ENCODE measurements at regions not wholly inside any gene's neighbourhood (a gene's known extent, or its start where the extent isn't known, plus 50 kb on each side); places are given as distances from the start of the nearest gene placed in this dataset.

DNA sequence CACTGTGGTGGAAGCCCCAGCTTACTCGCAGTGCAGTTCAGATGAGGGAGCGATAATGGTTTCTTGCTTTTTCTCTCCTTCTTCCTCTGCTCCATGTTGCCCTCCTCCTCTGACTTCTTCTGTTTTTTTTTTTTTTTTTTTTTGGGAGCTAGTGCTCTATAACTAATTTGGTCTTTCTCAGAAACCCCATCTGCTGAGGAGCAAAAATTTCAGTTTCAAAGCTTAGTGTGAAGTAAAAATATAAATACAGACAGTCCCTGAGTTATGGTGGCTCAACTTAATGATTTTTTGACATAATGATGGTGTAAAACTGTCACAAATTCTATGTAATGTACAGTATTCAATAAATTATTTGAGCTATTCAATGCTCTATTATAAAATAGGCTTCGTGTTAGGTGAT is 120.7 kb downstream of the TBX19 start:
- no peak overlapping the region for H2BK15ac ChIP-seq (ENCODE audit: low read depth, poor library complexity, severe bottlenecking)
- H2BK5ac ChIP-seq (ENCODE audit: low read depth, low read length, poor library complexity, severe bottlenecking) = no peak overlapping the region
- no peak overlapping the region for H2AFZ ChIP-seq (ENCODE audit: low read depth, low read length)
- no peak overlapping the region for H2AK5ac ChIP-seq (ENCODE audit: low read length, severe bottlenecking)
- H3K18ac ChIP-seq (ENCODE audit: low read depth in 1 of 2, low read length in 2 of 2) = no peak overlapping the region
- no peaks in the 10 kb centered on the region for H3K9me3 ChIP-seq (ENCODE audit: control insufficient read depth, low read length)
- H2BK12ac ChIP-seq (ENCODE audit: low read length in 2 of 2) = no peak overlapping the region
- no peak overlapping the region for H3K23ac ChIP-seq (ENCODE audit: low read length in 2 of 2)
- peaks cover 0 to 45% of the 10 kb centered on the region in 2 experiments for H3K27me3 ChIP-seq (ENCODE audit: control insufficient read depth in 1 of 2, insufficient read depth in 1 of 2, low read length in 2 of 2)
- no peak overlapping the region for H3K4me2 ChIP-seq (ENCODE audit: low read length, poor library complexity, severe bottlenecking)
- no peak overlapping the region for H4K8ac ChIP-seq (ENCODE audit: low read length)
- H3K4me3 ChIP-seq (ENCODE audit: insufficient read depth in 1 of 2, low read depth in 1 of 2, low read length in 2 of 2) = no peak overlapping the region
- H3K36me3 ChIP-seq (ENCODE audit: control insufficient read depth in 1 of 2, insufficient read depth in 2 of 2, low read depth in 1 of 2, low read length in 2 of 2) = no peaks in the 10 kb centered on the region
- no peak overlapping the region for H3K4ac ChIP-seq (ENCODE audit: low read depth in 1 of 2, low read length in 2 of 2)
- no peak overlapping the region for H3K9ac ChIP-seq (ENCODE audit: low read length)
- H2BK120ac ChIP-seq (ENCODE audit: low read depth, low read length) = no peak overlapping the region
- DNase-seq = no peak
- WGBS = 100% methylated on average over 1 of the region's 3 CpGs
- H3K4me1 ChIP-seq (ENCODE audit: control insufficient read depth, insufficient read depth, low read depth, low read length) = peaks cover 2% of the 10 kb centered on the region
- H3K14ac ChIP-seq (ENCODE audit: low read length in 2 of 2) = no peak overlapping the region
- H4K91ac ChIP-seq (ENCODE audit: low read length) = no peak overlapping the region
- no peaks in the 10 kb centered on the region for H3K79me1 ChIP-seq (replicated peaks; ENCODE audit: low read length, poor library complexity, severe bottlenecking)
- H3K27ac ChIP-seq (ENCODE audit: low read length, poor library complexity, severe bottlenecking) = no peak overlapping the region

DNA sequence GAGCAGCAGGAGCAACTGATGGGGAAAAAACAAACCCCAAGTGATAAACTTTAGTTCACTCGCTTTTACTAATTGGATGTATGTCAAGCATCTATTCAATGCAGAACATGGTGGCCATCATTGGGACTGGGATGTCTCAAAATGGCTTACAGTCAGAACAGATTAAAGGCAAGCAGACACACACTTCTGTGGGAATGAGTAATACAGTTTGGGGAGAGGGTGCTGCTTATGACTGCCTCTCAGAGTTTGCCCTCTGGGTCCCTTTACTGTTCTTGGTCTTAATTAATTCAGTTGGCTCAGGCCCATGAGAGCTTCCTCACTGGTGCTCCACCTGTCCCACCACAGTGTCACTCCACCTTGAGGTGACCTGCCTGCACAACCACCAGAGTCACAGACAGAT is 119.5 kb downstream of the TBX19 start:
- Histone ChIP-seq H3K9ac (ENCODE audit: low read length) (no peak overlapping the region), H3K4me1 (ENCODE audit: control insufficient read depth, insufficient read depth, low read depth, low read length) (peaks cover 2% of the 10 kb centered on the region), H3K23ac (ENCODE audit: low read length in 2 of 2) (no peak overlapping the region), H3K14ac (ENCODE audit: low read length in 2 of 2) (no peak overlapping the region), H2AK5ac (ENCODE audit: low read length, severe bottlenecking) (no peak overlapping the region), H2BK5ac (ENCODE audit: low read depth, low read length, poor library complexity, severe bottlenecking) (no peak overlapping the region), H4K8ac (ENCODE audit: low read length) (no peak overlapping the region), H3K79me1 (replicated peaks; ENCODE audit: low read length, poor library complexity, severe bottlenecking) (no peaks in the 10 kb centered on the region), H3K18ac (ENCODE audit: low read depth in 1 of 2, low read length in 2 of 2) (no peak overlapping the region), H2AFZ (ENCODE audit: low read depth, low read length) (no peak overlapping the region), H3K9me3 (ENCODE audit: control insufficient read depth, low read length) (no peaks in the 10 kb centered on the region), H3K4ac (ENCODE audit: low read depth in 1 of 2, low read length in 2 of 2) (no peak overlapping the region), H2BK15ac (ENCODE audit: low read depth, poor library complexity, severe bottlenecking) (no peak overlapping the region), H3K27ac (ENCODE audit: low read length, poor library complexity, severe bottlenecking) (no peak overlapping the region), H2BK12ac (ENCODE audit: low read length in 2 of 2) (no peak overlapping the region), H3K36me3 (ENCODE audit: control insufficient read depth in 1 of 2, insufficient read depth in 2 of 2, low read depth in 1 of 2, low read length in 2 of 2) (no peaks in the 10 kb centered on the region), H4K91ac (ENCODE audit: low read length) (no peak overlapping the region), H2BK120ac (ENCODE audit: low read depth, low read length) (no peak overlapping the region), H3K27me3 (ENCODE audit: control insufficient read depth in 1 of 2, insufficient read depth in 1 of 2, low read length in 2 of 2) (peaks cover 0 to 45% of the 10 kb centered on the region in 2 experiments), H3K4me3 (ENCODE audit: insufficient read depth in 1 of 2, low read depth in 1 of 2, low read length in 2 of 2) (no peak overlapping the region), H3K4me2 (ENCODE audit: low read length, poor library complexity, severe bottlenecking) (no peak overlapping the region)
- no peak for DNase-seq
- 100% methylated on average over 1 of the region's 1 CpG for WGBS

DNA sequence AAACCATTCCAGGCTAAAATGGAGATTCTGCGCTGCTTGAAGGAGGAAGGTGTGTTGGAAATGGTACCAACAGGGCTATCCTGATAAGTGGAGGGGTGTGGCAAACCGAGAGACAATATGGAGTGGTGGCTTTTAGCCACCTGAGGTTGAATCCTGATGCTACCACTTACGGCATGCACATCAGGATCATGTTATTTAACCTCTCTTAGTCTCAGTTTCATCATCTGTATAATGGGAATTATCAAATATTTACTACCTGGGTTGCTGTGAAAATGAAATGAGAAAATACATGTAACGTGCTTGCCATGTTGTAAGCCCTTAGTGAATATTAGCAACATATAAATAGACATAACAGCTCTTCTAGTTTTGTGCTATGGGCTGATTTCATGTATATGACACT is 117.1 kb downstream of the TBX19 start:
- Histone ChIP-seq H3K36me3 (ENCODE audit: control insufficient read depth in 1 of 2, insufficient read depth in 2 of 2, low read depth in 1 of 2, low read length in 2 of 2) (no peaks in the 10 kb centered on the region), H3K4ac (ENCODE audit: low read depth in 1 of 2, low read length in 2 of 2) (no peak overlapping the region), H3K4me3 (ENCODE audit: insufficient read depth in 1 of 2, low read depth in 1 of 2, low read length in 2 of 2) (no peak overlapping the region), H3K23ac (ENCODE audit: low read length in 2 of 2) (no peak overlapping the region), H3K9ac (ENCODE audit: low read length) (no peak overlapping the region), H2BK15ac (ENCODE audit: low read depth, poor library complexity, severe bottlenecking) (no peak overlapping the region), H3K4me1 (ENCODE audit: control insufficient read depth, insufficient read depth, low read depth, low read length) (peaks cover 2% of the 10 kb centered on the region), H2BK12ac (ENCODE audit: low read length in 2 of 2) (no peak overlapping the region), H2AK5ac (ENCODE audit: low read length, severe bottlenecking) (no peak overlapping the region), H2BK120ac (ENCODE audit: low read depth, low read length) (no peak overlapping the region), H3K27ac (ENCODE audit: low read length, poor library complexity, severe bottlenecking) (no peak overlapping the region), H4K91ac (ENCODE audit: low read length) (no peak overlapping the region), H3K79me1 (replicated peaks; ENCODE audit: low read length, poor library complexity, severe bottlenecking) (no peaks in the 10 kb centered on the region), H3K9me3 (ENCODE audit: control insufficient read depth, low read length) (no peaks in the 10 kb centered on the region), H3K4me2 (ENCODE audit: low read length, poor library complexity, severe bottlenecking) (no peak overlapping the region), H3K27me3 (ENCODE audit: control insufficient read depth in 1 of 2, insufficient read depth in 1 of 2, low read length in 2 of 2) (peaks cover 0 to 28% of the 10 kb centered on the region in 2 experiments), H2BK5ac (ENCODE audit: low read depth, low read length, poor library complexity, severe bottlenecking) (no peak overlapping the region), H4K8ac (ENCODE audit: low read length) (no peak overlapping the region), H3K14ac (ENCODE audit: low read length in 2 of 2) (no peak overlapping the region), H3K18ac (ENCODE audit: low read depth in 1 of 2, low read length in 2 of 2) (no peak overlapping the region), H2AFZ (ENCODE audit: low read depth, low read length) (no peak overlapping the region)
- 100% methylated on average over 1 of the region's 4 CpGs for WGBS
- DNase-seq = no peak

DNA sequence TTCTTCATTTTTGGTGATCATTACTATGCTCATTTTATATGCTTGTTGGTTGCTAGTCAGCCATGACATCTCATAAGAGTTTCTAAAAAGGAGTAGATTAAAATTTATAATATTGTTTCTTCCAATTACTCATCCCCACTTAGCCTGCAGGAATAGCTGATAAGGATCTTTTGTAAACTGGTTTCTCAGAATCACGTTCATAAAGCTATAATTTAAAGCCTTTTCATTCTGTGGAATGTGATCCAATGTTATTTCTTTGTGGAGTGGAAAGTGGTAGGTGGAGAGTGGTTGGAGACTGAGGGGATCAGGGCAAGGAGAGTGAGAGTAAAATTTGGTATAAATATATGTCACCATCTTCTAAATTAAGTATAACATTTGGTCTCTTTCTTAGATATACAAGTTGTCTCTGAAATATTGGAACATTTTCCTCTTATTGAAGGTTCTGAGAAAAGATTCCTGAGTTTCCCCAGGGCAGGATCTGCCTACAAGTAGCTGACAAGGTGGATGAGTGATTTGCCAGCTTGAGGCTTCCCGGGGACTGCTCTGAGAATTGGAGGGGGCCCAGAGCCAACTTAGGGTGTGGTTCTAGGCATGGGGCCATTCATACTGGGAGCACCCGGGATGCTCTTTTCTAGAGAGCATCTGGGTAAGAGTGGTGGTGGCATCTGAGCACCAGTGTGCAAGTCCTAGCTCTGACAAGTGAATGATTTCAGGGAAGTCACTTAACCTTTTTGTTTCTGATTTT is 116.4 kb downstream of the TBX19 start:
- Histone ChIP-seq H3K23ac (ENCODE audit: low read length in 2 of 2) (no peak overlapping the region), H3K79me1 (replicated peaks; ENCODE audit: low read length, poor library complexity, severe bottlenecking) (no peaks in the 10 kb centered on the region), H2BK120ac (ENCODE audit: low read depth, low read length) (no peak overlapping the region), H2AK5ac (ENCODE audit: low read length, severe bottlenecking) (no peak overlapping the region), H3K4me1 (ENCODE audit: control insufficient read depth, insufficient read depth, low read depth, low read length) (peaks cover 2% of the 10 kb centered on the region), H3K4me3 (ENCODE audit: insufficient read depth in 1 of 2, low read depth in 1 of 2, low read length in 2 of 2) (no peak overlapping the region), H3K4me2 (ENCODE audit: low read length, poor library complexity, severe bottlenecking) (no peak overlapping the region), H3K27me3 (ENCODE audit: control insufficient read depth in 1 of 2, insufficient read depth in 1 of 2, low read length in 2 of 2) (peaks cover 0 to 25% of the 10 kb centered on the region in 2 experiments), H2AFZ (ENCODE audit: low read depth, low read length) (no peak overlapping the region), H4K8ac (ENCODE audit: low read length) (no peak overlapping the region), H3K9me3 (ENCODE audit: control insufficient read depth, low read length) (no peaks in the 10 kb centered on the region), H2BK5ac (ENCODE audit: low read depth, low read length, poor library complexity, severe bottlenecking) (no peak overlapping the region), H4K91ac (ENCODE audit: low read length) (no peak overlapping the region), H3K27ac (ENCODE audit: low read length, poor library complexity, severe bottlenecking) (no peak overlapping the region), H2BK15ac (ENCODE audit: low read depth, poor library complexity, severe bottlenecking) (no peak overlapping the region), H3K36me3 (ENCODE audit: control insufficient read depth in 1 of 2, insufficient read depth in 2 of 2, low read depth in 1 of 2, low read length in 2 of 2) (no peaks in the 10 kb centered on the region), H3K4ac (ENCODE audit: low read depth in 1 of 2, low read length in 2 of 2) (no peak overlapping the region), H3K9ac (ENCODE audit: low read length) (no peak overlapping the region), H3K18ac (ENCODE audit: low read depth in 1 of 2, low read length in 2 of 2) (no peak overlapping the region), H2BK12ac (ENCODE audit: low read length in 2 of 2) (no peak overlapping the region), H3K14ac (ENCODE audit: low read length in 2 of 2) (no peak overlapping the region)
- no peak for DNase-seq
- 65% methylated on average over 3 of the region's 3 CpGs for WGBS

All from mesenchymal stem cell (in vitro differentiated cells and primary cell).